Activated CD4-positive, alpha-beta T cell treated with anti-CD3 and anti-CD28 coated beads for 48 hours (primary cell): ENCODE measurements at regions not wholly inside any gene's neighbourhood (a gene's known extent, or its start where the extent isn't known, plus 50 kb on each side); places are given as distances from the start of the nearest gene placed in this dataset.

ENCODE experiments used
- DNase-seq: peaks from one replicate; pipeline ENCODE4 v3.0.0-alpha.2; 2020

DNA sequence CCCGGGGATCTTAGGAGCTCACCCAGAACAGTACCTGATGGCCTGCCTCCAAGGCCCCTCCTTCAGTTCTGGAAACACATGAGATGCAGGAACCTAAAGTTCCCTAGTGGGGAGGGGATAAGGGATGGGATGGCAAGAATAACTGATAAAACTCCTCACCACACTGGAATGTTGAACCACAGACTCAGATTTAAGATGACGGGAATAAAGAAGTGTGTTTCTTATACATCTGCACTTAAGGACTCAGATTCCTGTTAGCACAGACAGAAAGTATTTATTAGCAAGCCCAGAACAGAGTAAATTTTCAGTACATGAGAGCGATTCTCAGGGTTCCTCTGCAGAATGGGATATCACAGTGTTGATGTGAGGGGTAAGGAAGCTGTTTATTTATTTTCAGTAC is 245.2 kb downstream of the TLE3 start:
- DNase-seq: no peak

DNA sequence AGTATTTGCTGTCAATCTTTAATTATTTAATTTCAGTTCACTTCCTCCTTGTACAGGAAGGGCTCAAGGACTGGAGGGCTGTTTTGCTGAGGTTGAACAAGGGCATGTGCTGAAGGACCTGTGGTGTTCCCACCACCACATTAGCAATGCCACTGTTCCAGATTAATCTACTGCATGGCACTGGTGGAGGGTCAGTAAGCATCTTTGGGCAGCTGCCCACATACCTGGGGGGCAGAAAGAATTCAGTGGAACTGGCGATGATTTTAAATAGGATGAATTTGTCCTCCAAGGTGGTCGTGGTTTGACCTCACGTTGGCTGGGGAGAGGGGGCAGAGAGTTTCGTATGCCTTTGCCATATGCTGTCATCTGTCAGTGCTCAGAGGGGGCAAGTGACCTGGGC is 244.8 kb downstream of the TLE3 start:
- DNase-seq: no peak

DNA sequence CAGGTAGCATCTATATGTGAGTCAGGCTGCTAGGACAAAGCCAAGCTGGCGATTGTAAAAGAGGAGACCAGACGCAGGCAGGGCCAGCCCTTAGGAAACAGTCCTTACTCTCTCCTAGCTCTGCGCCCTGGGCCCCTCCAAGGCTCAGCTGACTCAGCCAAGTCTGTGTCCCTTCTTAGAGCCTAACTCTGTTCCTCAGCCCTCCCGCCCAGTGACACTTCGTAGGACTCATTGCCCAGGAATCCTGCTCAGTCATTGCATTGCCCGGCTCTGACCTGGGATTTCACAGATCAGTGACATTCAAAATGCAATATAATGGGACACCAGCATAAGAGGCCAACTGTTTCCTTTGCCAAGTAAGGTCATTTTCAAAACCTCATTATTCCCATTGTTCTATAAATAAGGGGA is 244.2 kb downstream of the TLE3 start:
- no peak for DNase-seq

DNA sequence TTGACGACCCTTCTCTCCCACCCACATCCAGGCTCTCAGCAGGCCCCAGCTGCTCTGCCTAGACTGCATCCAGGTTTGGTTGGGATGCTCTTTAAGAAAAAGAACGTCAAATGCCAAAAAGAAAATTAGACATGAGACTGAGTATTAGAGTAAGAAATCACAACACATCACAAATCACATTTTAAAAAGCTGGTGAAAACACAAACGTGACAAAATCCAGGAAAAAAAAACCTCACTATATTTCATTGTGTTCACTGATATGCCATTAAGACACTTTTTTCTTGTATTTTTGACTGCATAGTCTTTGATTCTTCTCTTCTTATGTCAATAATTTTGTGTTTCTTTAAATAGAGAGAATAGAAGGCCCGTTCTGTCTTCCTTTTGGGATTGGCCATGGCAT is 243.7 kb downstream of the TLE3 start:
- no peak for DNase-seq

DNA sequence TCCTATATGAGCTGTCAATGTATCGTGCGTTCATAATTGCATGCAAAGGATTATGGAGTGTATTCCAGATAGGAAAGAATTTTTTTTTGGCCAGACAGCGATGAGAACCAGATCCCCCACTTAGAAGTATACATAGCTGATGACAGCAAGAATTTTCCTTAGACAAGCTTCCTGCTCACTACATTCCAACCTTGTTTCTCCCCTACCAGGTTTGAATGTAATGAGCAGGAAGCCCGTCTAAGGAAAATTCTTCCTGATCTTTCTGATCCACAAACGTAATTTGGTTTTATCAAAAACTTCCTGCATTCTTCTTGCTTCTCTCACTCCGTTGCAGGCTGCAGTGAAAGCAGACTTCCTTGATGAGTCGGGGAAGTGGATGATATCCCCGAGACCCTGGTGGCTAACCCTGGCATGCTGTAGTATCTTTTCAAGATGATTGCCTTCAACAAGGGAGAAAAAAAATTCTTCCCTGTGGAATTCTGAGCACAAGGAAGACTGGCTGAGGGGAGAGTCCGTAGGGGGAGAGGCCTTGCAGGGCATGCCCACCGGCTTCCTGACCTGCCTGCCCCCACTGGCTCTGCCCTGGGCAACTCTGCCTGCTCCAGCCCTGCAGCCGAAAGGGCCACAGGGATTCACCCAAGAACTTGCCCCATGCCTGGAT is 243.1 kb downstream of the TLE3 start:
- DNase-seq: no peak

DNA sequence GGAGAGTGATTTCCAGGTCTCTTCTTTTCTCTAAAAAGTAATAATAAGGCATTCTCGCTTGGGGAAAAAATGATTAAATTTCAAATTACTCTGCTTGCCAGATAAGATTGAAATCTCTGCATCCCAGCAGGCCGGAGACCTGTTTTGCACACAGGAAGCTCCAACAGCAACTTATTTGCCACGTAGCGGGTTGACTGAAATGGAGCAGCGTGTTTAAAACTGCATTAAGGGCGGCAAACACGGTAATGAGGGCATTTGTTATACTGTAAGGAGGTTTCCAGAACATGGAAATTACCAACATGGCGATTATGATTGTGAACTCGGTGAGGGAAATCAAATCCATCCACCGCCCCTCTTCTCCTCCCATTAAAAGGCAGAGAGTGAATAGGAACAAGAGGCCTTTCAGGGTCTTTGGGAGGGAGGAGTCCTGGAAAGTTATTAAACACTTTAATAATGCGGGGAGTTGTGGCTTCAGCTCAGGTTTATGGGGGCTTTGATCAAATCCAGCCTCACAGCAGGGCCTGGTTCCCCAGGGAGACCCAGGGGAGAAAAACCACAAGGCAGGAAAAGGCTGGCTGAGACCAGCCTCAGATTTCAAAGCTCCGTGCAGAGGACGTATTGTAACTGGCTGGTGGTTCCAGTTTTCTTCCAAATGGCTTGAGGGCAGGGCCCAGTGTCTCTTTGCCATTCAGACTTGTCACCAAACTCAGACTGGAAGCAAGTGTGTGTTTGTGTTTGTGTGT is 242.3 kb downstream of the TLE3 start:
- no peak for DNase-seq

DNA sequence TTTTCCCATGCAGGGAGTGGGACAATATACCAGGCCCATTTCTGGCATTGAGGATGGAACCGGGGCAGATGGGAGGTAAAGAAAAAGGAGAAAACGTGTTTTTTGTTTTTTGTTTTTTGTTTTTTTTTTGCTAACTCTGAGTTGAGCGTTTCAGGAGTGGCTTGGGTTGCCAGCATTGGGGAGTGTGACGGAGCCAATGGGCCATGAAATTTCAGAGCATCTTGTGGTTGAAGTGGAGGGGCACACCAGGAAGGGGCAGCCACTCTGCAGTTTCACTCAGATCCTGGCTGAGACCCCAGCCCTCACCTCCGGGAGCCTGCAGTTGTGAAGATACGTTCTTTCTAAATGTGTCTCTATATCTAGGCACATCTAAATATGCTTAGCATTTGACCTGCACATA is 240.5 kb downstream of the TLE3 start:
- DNase-seq: no peak

DNA sequence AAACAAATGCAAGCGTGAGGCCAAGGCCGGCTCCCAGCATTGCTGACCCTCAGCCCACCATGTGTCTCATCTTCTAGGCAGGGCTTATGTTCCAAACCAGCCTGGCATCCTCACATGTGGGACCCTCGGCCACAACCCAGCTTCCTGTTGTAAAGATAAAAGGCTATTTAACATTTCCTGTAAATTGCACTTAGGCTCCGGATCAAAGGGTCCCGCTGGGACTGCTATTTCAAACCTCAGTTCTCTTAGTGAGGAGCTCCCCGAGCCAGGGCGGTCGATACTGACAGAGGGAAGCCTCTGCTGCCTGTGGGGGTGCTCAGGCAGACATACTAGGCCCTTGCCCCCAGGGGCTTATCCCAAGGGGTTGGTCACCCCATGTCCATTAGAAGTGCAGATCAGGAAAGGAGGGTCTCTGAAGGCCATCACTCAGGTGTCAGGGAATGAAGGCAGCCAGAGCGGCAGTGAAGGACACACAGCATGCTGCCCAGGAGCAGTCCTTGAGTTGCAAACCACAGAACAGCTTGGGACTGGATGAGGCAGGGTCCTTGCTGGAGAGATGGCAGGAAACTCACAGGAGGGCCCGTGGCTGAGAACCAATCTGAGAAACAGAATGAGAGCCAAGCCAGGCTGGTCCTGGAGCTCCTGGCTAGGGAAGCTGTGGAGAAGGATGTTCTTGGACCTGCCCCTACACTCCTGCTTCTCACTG is 239.9 kb downstream of the TLE3 start:
- no peak for DNase-seq

DNA sequence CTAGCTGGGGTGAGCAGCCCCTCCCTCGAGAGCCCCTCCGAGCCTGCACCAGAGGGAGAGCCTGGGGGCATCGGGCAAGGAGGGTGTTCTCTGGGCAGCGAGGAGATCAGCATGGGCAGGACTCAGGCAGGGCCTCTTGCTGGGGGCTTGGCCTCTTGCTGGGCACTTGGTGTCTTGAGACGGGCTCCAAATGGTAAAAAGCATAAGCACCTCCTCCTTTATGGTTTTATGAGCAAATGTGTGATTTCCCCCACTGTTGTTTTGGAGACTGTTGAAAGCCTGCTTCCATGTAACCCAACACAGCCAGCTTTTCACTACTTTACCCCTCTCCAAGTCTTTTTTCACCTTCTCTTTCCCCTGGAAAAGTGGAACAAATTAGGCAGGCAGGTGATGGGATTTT is 239.3 kb downstream of the TLE3 start:
- no peak for DNase-seq

DNA sequence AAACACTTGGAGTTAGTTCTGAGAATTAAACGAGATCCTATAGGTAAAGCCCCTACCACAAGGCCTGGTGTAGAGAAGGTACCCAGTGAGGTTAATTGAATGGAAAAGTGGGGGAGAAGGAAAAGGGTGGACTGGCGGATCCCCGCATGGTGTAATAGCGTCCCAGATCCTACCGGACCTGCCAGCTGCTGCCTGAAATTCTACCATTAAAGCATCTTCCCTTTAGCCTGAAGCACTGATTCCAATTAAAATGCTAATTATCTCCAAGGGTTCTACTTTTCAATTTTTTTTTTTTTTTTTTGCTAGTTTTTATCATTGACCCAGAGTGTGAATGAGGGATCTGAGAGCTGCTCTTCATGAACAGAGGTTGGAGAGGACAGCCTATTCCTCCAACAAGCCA is 237.9 kb downstream of the TLE3 start:
- no peak for DNase-seq

DNA sequence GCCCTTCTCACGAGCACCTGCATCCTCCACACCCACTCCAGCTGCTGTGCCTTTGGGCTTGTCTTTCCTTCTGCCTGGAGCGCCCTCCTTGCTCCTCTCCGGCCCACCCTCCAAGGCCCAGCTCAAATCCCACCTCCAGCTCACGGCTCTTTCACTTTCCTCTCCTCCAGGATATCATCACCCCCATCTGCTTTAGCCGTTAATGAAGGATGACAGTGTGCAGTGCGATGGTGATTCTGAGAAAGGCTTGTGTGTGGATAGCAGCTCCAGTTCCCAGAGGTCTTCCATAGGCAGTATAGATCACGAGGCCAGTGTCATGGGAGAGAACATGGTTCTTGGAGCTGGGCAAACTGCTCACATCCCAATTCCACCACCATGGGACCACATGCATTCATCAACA is 237.4 kb downstream of the TLE3 start:
- no peak for DNase-seq

DNA sequence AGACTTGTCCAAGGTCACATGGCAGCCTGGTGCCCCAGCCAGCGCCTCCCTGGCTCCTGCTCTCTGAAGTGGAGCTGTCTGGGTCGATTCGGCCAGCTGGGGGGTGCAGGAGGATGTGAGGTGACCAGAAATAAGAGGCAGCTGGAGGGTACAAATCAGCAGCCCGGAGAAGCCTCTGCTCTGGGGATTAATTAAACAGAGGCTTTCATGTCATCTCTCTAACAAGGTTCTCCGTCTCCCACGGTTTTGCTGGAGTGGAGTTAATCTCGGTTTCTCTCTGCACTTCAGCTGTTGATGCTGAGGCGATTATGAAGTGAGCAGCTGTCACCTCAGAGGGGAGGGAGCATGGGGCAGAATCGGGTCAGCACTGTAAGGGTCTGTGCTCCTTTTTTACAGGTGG is 236.8 kb downstream of the TLE3 start:
- DNase-seq: no peak

DNA sequence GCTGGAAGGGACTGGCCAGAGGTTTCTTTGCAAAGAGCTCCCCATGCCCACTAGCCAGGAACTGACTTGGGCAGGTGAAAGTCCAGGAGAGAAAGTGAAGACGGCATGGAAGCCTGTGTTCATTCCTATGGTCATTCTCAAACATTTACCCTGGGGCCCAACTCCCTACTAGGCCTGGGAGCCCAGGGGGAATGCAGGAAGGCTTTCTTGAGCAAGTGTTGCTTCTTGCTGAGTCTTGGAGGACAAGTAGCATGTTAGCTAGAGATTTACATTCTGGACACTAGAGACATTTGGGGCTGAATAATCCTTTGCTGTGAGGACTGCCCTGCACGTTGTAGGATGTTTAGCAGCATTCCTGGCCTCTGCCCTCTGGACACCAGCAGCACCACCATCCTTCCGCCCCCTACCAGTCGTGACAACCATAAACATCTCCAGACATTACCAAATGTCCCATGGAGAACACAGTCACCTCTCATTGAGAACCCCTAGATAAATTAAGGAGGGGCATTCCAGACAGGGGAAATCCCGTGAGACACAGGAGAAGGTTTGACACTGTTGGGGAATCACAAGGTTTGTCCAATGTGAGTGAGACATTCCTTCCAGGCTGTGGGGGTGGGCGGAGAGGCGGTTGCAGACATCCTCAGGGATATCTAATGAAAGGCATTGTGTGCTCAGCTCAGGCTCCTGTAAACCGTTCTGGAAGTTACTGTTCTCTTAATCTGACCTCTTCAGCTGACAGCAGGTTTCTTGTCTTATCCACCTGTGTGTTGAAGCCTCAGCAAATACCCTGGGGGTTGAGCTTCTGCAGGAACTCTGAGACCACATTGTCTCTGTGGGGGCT is 236.2 kb downstream of the TLE3 start:
- DNase-seq: no peak

DNA sequence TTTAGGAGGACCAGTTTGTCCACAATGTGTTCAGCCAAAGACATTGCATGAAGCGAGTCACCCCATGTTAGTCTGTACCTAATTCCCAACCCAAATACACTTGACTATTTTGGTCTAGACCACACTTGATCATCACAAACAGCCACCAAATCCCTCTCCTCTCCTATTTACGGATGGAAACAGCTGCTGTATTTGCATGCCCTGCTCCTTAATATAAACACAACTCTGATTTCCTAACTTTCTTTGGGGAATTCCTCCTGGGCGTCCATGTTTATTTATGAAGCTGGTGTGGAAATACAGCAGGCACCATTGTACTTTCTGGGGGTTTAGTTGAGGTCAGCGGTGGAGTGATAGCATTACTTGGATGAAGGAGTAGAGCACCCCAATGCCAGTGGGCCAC is 235.2 kb downstream of the TLE3 start:
- no peak for DNase-seq

DNA sequence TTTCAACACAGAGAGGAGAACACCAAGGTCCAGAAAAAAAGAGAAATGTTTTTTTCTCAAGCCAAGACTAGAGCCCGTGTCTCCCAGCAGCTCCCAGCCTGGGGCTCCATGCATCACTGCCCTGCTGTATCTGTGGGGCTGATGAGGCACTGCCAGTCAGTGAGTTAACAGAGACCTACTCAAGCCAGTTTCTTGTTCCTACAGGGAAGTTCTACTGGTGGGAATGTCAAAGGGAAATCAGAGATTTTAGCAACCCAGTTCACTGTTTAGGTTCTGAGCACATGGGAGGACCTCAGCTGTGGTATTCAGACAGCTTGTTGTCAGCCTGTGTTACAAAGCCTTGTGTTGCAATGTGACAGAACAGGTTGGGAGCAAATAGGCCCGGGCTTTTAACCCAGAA is 234.3 kb downstream of the TLE3 start:
- no peak for DNase-seq

DNA sequence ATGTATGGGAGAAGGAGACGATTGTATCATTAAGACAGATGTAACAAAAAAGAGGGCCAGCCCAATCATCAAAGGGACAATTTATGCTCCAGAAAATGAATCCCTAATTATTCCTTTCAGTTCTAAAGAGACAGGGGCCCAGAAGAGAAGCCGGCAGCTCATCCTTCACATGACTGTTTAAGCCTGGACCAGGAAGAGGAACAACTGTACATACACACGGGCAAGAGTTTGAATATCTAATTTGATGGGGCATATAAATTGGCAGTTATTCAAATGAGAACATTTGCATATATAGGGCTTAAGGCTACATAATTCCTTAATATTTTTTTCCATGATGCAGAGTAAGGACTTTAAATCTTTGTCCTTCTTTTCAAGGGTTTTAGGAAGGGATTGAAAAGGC is 232.3 kb downstream of the TLE3 start:
- no peak for DNase-seq

DNA sequence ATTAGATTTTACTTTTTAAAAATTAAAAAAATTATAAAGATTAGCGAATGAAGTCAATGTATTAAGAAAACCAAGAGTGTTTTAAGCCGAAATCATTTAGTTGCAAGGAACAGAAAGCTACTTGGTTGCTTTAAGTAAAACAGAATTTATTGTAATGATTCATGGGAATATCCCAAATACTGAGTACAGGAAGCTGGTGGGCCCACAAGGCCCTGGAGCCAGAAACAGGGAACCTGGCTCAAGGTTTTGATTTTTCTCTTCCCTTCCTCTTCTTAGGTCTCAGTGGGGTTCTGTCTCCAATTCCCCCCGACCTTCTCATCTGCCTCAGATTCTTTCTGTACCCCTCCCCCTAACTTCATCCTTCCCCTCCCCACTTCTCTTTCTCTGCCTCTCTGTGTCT is 229.0 kb downstream of the TLE3 start:
- no peak for DNase-seq

DNA sequence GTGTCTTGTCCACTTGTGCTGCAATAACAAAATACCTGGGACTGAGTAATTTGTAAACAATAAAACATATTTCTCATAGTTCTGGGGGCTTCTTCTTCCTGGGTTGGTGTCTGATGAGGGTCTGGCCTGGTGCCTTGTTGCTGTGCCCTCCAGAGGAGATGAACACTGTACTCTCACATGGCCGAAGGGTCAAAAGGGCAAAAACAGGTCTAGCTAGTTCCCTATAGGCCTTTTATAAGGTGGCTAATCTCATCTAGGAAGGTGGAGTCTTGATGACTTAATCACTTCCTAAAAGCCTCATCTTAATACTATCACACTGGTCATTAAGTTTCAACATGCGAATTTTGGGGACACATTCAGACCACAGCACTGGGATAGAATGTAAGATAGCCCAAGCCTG is 228.4 kb downstream of the TLE3 start:
- no peak for DNase-seq

DNA sequence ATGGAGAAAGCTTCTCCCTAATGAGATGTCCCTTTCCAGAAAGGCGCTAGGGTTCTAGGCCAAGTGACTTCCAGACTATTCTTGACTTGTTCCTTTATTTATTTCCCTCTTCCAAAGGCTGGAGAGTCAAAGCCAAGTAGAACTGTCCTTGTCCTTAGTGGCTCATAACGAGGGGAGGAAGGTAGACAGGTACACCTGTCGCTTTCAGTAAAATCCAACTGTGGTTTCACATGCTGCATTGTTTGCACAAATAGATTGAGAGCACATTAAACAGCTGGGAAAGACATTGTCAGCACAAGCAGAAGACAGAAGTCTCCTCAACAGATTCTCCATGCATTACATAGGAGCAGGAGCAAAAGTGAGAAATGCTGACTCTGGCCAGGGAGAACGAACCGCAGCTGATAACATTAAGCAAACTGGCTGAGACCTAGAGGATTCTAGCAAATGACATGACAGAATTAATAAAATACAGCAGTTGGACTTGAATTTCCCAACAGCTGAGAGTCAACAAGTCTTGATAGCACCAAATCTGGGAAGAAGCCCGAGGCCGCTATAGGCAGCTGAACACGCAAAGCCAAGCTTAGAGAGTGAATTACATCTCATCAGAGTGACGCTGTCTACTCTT is 227.7 kb downstream of the TLE3 start:
- DNase-seq: no peak

DNA sequence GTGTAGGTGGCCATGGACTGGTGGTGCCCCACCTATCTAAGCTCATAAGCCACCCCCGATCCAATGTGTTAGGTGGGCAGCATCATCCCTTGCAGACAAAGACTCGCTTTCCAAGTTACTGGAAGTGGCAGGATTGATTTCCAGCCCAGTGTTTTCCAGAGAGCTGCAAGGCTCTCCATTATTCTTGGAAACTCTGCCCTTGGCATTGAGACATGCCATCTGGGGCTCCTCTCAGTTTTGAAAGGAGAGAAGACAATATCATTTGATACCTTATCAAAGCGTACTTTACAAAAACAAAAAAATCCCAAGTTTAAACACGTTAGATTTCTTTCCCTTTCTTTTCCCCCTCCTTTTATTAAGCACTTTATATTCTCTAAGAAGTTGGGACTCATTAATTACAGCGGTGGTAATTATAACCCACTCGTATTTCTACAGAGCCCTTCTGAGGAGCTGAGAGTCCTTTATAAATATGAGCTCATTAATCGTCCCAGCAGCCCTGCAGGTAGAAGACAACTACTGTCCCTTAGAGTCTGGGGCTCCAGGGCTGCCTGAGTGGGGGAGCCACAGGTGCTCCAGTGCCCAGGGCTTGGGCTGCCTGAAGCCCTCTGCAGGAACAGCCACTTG is 226.1 kb downstream of the TLE3 start:
- no peak for DNase-seq

DNA sequence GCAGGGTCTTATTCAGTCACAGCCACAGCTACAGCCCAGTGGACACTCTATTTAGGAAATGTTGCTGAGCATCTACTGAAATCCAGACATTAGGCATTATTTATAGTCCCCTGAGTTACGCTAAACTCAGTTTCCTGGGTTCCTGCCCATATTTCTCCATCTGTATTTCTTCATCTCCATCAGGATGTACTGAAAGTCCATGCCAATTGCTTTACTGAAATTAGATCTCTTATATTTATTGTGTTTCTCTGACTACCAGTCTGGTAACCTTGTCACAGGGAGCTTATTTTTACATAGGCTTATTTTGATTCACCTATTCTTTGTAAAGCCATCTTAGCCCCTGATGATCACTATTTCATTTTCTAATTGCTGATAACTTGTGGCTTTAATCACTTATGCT is 223.9 kb downstream of the TLE3 start:
- DNase-seq: no peak

DNA sequence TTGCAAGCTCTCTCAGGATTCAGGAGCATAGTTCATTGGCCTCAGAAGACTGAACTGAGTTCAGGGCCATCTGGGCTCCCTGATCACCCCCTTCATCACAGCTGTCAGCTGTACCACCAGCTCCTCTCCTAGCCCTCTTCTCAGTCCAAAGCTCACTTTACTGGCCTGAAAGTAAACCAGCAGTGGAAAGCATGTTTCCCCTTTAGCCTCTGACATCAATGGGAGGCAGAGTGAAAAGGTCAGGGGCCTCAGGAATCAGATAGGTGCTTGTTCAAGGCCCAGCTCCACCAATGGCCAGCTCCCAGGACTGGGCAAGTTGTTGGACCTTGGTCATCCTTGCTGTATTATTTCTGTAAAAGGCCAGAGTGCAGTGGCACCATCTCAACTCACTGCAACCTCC is 223.4 kb downstream of the TLE3 start:
- DNase-seq: no peak
